GM19397 (cell line): ENCODE measurements at regions not wholly inside any gene's neighbourhood (a gene's known extent, or its start where the extent isn't known, plus 50 kb on each side); places are given as distances from the start of the nearest gene placed in this dataset.

Source experiments
- ATAC-seq: cut with Tn5 transposase; IDR thresholded peaks from one replicate; pipeline ENCODE4 v1.9.1; 2021; ENCODE audit warnings: mild to moderate bottlenecking, moderate library complexity; ENCODE audit not compliant: unreplicated experiment

- ATAC-seq: no peak
Measured at GRCh38 chr21:39124681-39125251, 58.5 kb downstream of the PSMG1 start.

- no peak for ATAC-seq
Measured at GRCh38 chr21:39123375-39123774, 59.9 kb downstream of the PSMG1 start.

GRCh38 chr21:39121600-39122355 is 61.5 kb downstream of the PSMG1 start:
- no peak for ATAC-seq

- no peak for ATAC-seq
Measured at GRCh38 chr21:39120876-39121599, 62.2 kb downstream of the PSMG1 start.

GRCh38 chr21:39119891-39120290 is 63.4 kb downstream of the PSMG1 start:
- ATAC-seq: no peak

- no peak for ATAC-seq
Measured at GRCh38 chr21:39118604-39119215, 64.5 kb downstream of the PSMG1 start.

- no peak for ATAC-seq
Measured at GRCh38 chr21:39118061-39118460, 65.2 kb downstream of the PSMG1 start.

- ATAC-seq: no peak
Measured at GRCh38 chr21:39117440-39117970, 65.7 kb downstream of the PSMG1 start.

GRCh38 chr21:39116761-39117439 is 66.4 kb downstream of the PSMG1 start:
- ATAC-seq: no peak

- no peak for ATAC-seq
Measured at GRCh38 chr21:39115576-39116235, 67.5 kb downstream of the PSMG1 start.

- no peak for ATAC-seq
Measured at GRCh38 chr21:39114871-39115575, 68.2 kb downstream of the PSMG1 start.

GRCh38 chr21:39111931-39112550 is 71.2 kb downstream of the PSMG1 start:
- ATAC-seq: no peak

- ATAC-seq: no peak
Measured at GRCh38 chr21:39110431-39110830, 72.8 kb downstream of the PSMG1 start.

- ATAC-seq: no peak
Measured at GRCh38 chr21:39109596-39110210, 73.5 kb downstream of the PSMG1 start.

GRCh38 chr21:39109163-39109530 is 74.1 kb downstream of the PSMG1 start:
- ATAC-seq: no peak

- ATAC-seq: no peak
Measured at GRCh38 chr21:39108291-39109162, 74.7 kb downstream of the PSMG1 start.

GRCh38 chr21:39107739-39108138 is 75.5 kb downstream of the PSMG1 start:
- no peak for ATAC-seq
